Testis (tissue), 2 donors: ENCODE measurements at regions not wholly inside any gene's neighbourhood (a gene's known extent, or its start where the extent isn't known, plus 50 kb on each side); places are given as distances from the start of the nearest gene placed in this dataset.

Experiments
- DNase-seq: peaks from one replicate; pipeline ENCODE4 v3.0.0-alpha.2; 2019
- H3K27ac ChIP-seq, 2 donors: fragments of 200-600 bp; sonication (generic); one replicate each; pipeline ENCODE4 v1.5.1; 2019
- H3K27me3 ChIP-seq: fragments of 200-600 bp; sonication (generic); one replicate; pipeline ENCODE4 v1.5.1; 2019
- H3K36me3 ChIP-seq: fragments of 200-600 bp; sonication (generic); one replicate; pipeline ENCODE4 v1.5.1; 2017; ENCODE audit warnings: low read depth; ENCODE audit errors: missing control alignments
- H3K4me1 ChIP-seq: fragments of 200-600 bp; sonication (generic); one replicate; pipeline ENCODE4 v1.5.1; 2019
- H3K4me3 ChIP-seq, 2 donors: fragments of 200-600 bp; sonication (generic); one replicate each; pipeline ENCODE4 v1.5.1; 2017 to 2019
- H3K9me3 ChIP-seq: fragments of 200-600 bp; sonication (generic); one replicate; pipeline ENCODE4 v1.5.1; 2017
- POLR2A ChIP-seq: fragments of 450-650 bp; IDR thresholded peaks from one replicate; pipeline ENCODE4 v1.6.1; 2017; ENCODE audit warnings: antibody characterized with exemption, mild to moderate bottlenecking, moderate library complexity
- WGBS, 2 donors: methylation state at CpG; one replicate each; pipeline ENCODE4 v1.1.5; 2018; 5-methylcytosine and 5-hydroxymethylcytosine counted together
- intact Hi-C: fragments of 100-400 bp; cut with DNase I; formaldehyde crosslinking; loops from one replicate; pipeline ENCODE4 v1.15.1; 2023; ENCODE audit warnings: low total_unique reads
- TF ChIP-seq, protein P1 (sequence below), 3 experiments: fragments of 450-650 bp in 2 of 3; fragments of 200-600 bp in 1 of 3; sonication (generic) in 1 of 3; IDR thresholded peaks; one replicate each; pipeline ENCODE4 v1.5.1; 2016 to 2019; ENCODE audit warnings: antibody characterized with exemption in 3 of 3, mild to moderate bottlenecking in 2 of 3, moderate library complexity in 1 of 3

- no peaks in the 10 kb centered on the region for H3K36me3 ChIP-seq
- H3K27me3 ChIP-seq = no peaks in the 10 kb centered on the region
- H3K4me3 ChIP-seq = no peak overlapping the region
- 85 to 94% methylated on average over 3 of the region's 3 CpGs for WGBS, 2 donors
- intact Hi-C loops = no loop called here
- no peak for TF ChIP-seq POLR2A
- TF ChIP-seq, protein P1, sequence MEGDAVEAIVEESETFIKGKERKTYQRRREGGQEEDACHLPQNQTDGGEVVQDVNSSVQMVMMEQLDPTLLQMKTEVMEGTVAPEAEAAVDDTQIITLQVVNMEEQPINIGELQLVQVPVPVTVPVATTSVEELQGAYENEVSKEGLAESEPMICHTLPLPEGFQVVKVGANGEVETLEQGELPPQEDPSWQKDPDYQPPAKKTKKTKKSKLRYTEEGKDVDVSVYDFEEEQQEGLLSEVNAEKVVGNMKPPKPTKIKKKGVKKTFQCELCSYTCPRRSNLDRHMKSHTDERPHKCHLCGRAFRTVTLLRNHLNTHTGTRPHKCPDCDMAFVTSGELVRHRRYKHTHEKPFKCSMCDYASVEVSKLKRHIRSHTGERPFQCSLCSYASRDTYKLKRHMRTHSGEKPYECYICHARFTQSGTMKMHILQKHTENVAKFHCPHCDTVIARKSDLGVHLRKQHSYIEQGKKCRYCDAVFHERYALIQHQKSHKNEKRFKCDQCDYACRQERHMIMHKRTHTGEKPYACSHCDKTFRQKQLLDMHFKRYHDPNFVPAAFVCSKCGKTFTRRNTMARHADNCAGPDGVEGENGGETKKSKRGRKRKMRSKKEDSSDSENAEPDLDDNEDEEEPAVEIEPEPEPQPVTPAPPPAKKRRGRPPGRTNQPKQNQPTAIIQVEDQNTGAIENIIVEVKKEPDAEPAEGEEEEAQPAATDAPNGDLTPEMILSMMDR (IDR thresholded peaks at IDR 0.05) = no peak
- DNase-seq = no peak
- H3K4me1 ChIP-seq = peaks cover 8% of the 10 kb centered on the region
- no peaks in the 10 kb centered on the region for H3K9me3 ChIP-seq
- no peak overlapping the region for H3K27ac ChIP-seq
Observed at GRCh38 chr13:111847964-111848363, 219.0 kb upstream of the SOX1 start.

- TF ChIP-seq, protein P1 (IDR thresholded peaks at IDR 0.05) = no peak
- no peak for TF ChIP-seq POLR2A
- Histone ChIP-seq H3K27me3 (no peaks in the 10 kb centered on the region), H3K27ac (no peak overlapping the region), H3K4me1 (peaks cover 8% of the 10 kb centered on the region), H3K4me3 (no peak overlapping the region), H3K36me3 (no peaks in the 10 kb centered on the region), H3K9me3 (no peaks in the 10 kb centered on the region)
- intact Hi-C loops = no loop called here
- no peak for DNase-seq
- 57 to 77% methylated on average over 4 to 7 of the region's 7 CpGs for WGBS, 2 donors
Observed at GRCh38 chr13:111850458-111850857, 216.5 kb upstream of the SOX1 start.

DNA sequence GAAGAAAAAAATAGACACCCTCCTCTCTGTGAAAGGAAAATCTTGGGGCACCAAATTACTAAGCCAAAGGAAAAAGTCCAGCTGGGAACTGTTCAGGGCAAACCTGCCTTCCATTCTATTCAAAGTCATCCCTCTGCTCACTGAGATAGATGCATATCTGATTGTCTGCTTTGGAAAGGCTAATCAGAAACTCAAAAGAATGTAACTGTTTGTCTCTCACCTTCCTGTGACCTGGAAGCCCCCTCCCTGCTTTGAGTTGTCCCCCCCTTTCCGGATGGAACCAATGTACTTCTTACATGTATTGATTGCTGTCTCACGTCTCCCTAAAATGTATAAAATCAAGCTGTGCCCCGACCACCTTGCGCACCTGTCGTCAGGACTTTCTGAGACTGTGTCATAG is 216.0 kb upstream of the SOX1 start:
- H3K4me3 ChIP-seq = no peak overlapping the region
- TF ChIP-seq, protein P1 (IDR thresholded peaks at IDR 0.05) = no peak
- TF ChIP-seq POLR2A = no peak
- no peaks in the 10 kb centered on the region for H3K9me3 ChIP-seq
- no peaks in the 10 kb centered on the region for H3K27me3 ChIP-seq
- intact Hi-C loops = no loop called here
- no peak for DNase-seq
- H3K36me3 ChIP-seq = no peaks in the 10 kb centered on the region
- WGBS, 2 donors = 69 to 86% methylated on average over 5 of the region's 5 CpGs
- no peak overlapping the region for H3K27ac ChIP-seq
- peaks cover 8% of the 10 kb centered on the region for H3K4me1 ChIP-seq

GRCh38 chr13:111852725-111853518 is 214.0 kb upstream of the SOX1 start:
- Histone ChIP-seq H3K27ac (no peak overlapping the region), H3K4me1 (no peaks in the 10 kb centered on the region), H3K9me3 (no peaks in the 10 kb centered on the region), H3K27me3 (no peaks in the 10 kb centered on the region), H3K4me3 (no peak overlapping the region), H3K36me3 (no peaks in the 10 kb centered on the region)
- TF ChIP-seq, protein P1 (IDR thresholded peaks at IDR 0.05) = no peak
- no peak for TF ChIP-seq POLR2A
- DNase-seq = no peak
- 59 to 68% methylated on average over 13 to 23 of the region's 23 CpGs for WGBS, 2 donors
- intact Hi-C loops = no loop called here

DNA sequence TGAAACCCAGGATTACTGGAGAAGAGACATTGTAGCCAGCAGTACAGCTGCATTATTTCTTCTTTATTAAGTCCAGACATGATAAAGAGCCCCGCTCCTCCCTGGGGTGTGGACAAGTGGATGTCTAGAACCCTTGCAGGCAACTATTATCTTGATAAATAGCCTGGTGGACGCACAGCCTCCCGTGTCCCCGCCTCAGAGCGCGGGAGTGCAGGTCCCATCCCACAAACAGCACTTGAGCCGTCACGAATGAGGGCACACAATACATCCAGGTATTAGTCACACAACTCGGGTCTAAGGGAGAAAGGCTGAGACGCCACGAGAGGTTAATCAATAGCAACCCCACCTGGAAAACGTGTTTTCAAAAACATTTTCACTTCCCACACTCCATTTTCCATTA is 213.2 kb upstream of the SOX1 start:
- H3K27ac ChIP-seq = no peak overlapping the region
- no peaks in the 10 kb centered on the region for H3K9me3 ChIP-seq
- DNase-seq = no peak
- 35 to 58% methylated on average over 12 of the region's 12 CpGs for WGBS, 2 donors
- no peak for TF ChIP-seq POLR2A
- no peaks in the 10 kb centered on the region for H3K4me1 ChIP-seq
- intact Hi-C loops = no loop called here
- no peaks in the 10 kb centered on the region for H3K36me3 ChIP-seq
- H3K27me3 ChIP-seq = no peaks in the 10 kb centered on the region
- H3K4me3 ChIP-seq = no peak overlapping the region
